ENCODE measurements at regions not wholly inside any gene's neighbourhood (a gene's known extent, or its start where the extent isn't known, plus 50 kb on each side); places are given as distances from the start of the nearest gene placed in this dataset.
"Not testable (repeated sequence)": the region's sequence is repeated elsewhere in the genome, so short reads cannot be mapped to it uniquely, and the experiment has no call there.

GRCh38 chr13:88014527-88014926 is 343.4 kb downstream of the SLITRK5 start:
- peaks cover 0 to 5% (median 0%) of the 10 kb centered on the region in 5 experiments for H3K9me3 ChIP-seq (ENCODE audit: control extremely low read depth in 1 of 5, control insufficient read depth in 4 of 5, insufficient read depth in 2 of 5, low read depth in 1 of 5, low read length in 4 of 5)
- no CpG with 5 or more reads among the region's 2 CpGs for WGBS (ENCODE audit: insufficient coverage)
- no peaks in the 10 kb centered on the region for H3K36me3 ChIP-seq (ENCODE audit: control insufficient read depth in 4 of 4, insufficient read depth in 4 of 4, low read length in 3 of 4)
- ChIA-PET CTCF (interaction anchor here (1.1 kb wide), 1 partner anchor 14 kb away, joined by 4 read pairs; no protein-coding TSS in a partner anchor), POLR2A (no interaction called here)
- H3K4me3 ChIP-seq (ENCODE audit: control insufficient read depth in 1 of 7, extremely low read depth in 1 of 7, insufficient read depth in 4 of 7, low read depth in 2 of 7, low read length in 6 of 7), result no peak overlapping the region
- no peak overlapping the region for H3K27ac ChIP-seq (ENCODE audit: insufficient read depth in 1 of 2, low read depth in 1 of 2, low read length in 2 of 2, poor library complexity in 1 of 2, severe bottlenecking in 2 of 2)
- H3K27me3 ChIP-seq (replicated peaks in 2 of 5; ENCODE audit: control insufficient read depth in 4 of 5, insufficient read depth in 5 of 5, low read length in 4 of 5), result no peaks in the 10 kb centered on the region
- no peaks in the 10 kb centered on the region for H3K4me1 ChIP-seq (ENCODE audit: control extremely low read depth in 1 of 4, control insufficient read depth in 4 of 4, insufficient read depth in 4 of 4, low read length in 3 of 4)
- no peak for DNase-seq

DNA sequence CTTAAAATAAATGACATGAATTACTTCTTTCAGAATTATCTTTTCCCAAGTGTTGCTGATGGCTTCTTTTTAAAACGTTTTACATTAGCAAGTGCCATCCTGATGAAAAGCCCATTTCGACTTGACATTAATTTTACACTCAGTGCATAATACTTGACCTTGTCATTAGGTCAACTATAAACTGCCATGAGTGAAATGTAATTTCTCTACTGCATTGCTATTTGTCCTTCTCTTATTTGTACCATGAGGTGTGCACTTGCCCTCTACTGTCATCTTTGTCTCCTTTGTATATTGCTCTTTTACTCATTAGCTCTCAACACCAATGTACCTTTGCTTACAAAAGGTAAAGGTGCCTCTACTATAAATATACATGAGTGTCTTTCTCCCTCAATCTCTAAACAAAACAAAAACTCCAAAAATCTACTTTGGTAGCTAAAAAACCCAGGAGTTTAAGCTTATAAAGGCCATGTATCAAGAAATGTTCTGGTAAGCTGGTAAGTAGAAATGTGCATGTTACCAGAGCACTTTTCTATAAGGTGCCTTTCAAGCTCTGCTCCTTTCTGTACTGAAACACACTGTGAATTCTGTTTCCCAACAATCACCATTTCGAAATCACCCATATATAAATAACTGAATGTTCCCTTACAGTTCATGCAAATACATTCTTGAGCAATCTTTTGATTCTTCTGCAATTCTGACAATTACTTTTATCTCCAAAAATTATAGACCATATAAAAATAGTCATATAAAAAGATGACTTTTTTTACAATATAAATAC is 351.4 kb downstream of the SLITRK5 start:
- no peaks in the 10 kb centered on the region for H3K36me3 ChIP-seq (ENCODE audit: control insufficient read depth in 4 of 4, insufficient read depth in 4 of 4, low read length in 3 of 4)
- H3K4me3 ChIP-seq (ENCODE audit: control insufficient read depth in 1 of 7, extremely low read depth in 1 of 7, insufficient read depth in 4 of 7, low read depth in 2 of 7, low read length in 6 of 7), result no peak overlapping the region
- ChIA-PET POLR2A (no interaction called here), CTCF (no interaction called here)
- WGBS (ENCODE audit: insufficient coverage), result 94% methylated on average over 3 of the region's 3 CpGs
- DNase-seq, result no peak
- no peaks in the 10 kb centered on the region for H3K27me3 ChIP-seq (replicated peaks in 2 of 5; ENCODE audit: control insufficient read depth in 4 of 5, insufficient read depth in 5 of 5, low read length in 4 of 5)
- H3K27ac ChIP-seq (ENCODE audit: insufficient read depth in 1 of 2, low read depth in 1 of 2, low read length in 2 of 2, poor library complexity in 1 of 2, severe bottlenecking in 2 of 2), result no peak overlapping the region
- H3K4me1 ChIP-seq (ENCODE audit: control extremely low read depth in 1 of 4, control insufficient read depth in 4 of 4, insufficient read depth in 4 of 4, low read length in 3 of 4), result no peaks in the 10 kb centered on the region
- H3K9me3 ChIP-seq (ENCODE audit: control extremely low read depth in 1 of 5, control insufficient read depth in 4 of 5, insufficient read depth in 2 of 5, low read depth in 1 of 5, low read length in 4 of 5), result peaks cover 0 to 5% (median 0%) of the 10 kb centered on the region in 5 experiments

DNA sequence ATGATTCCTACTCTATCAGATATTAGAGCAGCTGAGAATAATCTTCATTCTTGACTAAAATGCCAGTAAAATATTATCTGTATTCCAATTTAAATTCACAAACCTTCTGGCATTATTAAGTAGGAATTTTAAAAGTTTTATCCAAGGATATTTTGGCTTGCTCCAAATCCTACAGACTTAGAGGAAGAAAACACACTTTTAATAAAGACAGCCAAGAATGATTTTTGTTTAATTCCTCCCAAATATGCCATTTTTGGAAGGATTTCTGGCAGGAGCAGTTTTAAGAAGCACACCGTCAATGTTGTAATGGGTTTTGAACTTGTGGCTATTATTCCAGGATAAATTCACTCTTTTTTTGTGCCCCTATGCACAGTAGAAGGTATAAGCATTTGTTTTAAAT is 355.1 kb downstream of the SLITRK5 start:
- H3K9me3 ChIP-seq (ENCODE audit: control extremely low read depth in 1 of 5, control insufficient read depth in 4 of 5, insufficient read depth in 2 of 5, low read depth in 1 of 5, low read length in 4 of 5), result peaks cover 0 to 1% (median 0%) of the 10 kb centered on the region in 5 experiments
- no peak overlapping the region for H3K27ac ChIP-seq (ENCODE audit: insufficient read depth in 1 of 2, low read depth in 1 of 2, low read length in 2 of 2, poor library complexity in 1 of 2, severe bottlenecking in 2 of 2)
- CTCF ChIA-PET, result no interaction called here
- POLR2A ChIA-PET, result no interaction called here
- no peaks in the 10 kb centered on the region for H3K27me3 ChIP-seq (replicated peaks in 2 of 5; ENCODE audit: control insufficient read depth in 4 of 5, insufficient read depth in 5 of 5, low read length in 4 of 5)
- no CpG with 5 or more reads among the region's 1 CpG for WGBS (ENCODE audit: insufficient coverage)
- no peaks in the 10 kb centered on the region for H3K4me1 ChIP-seq (ENCODE audit: control extremely low read depth in 1 of 4, control insufficient read depth in 4 of 4, insufficient read depth in 4 of 4, low read length in 3 of 4)
- DNase-seq, result no peak
- H3K36me3 ChIP-seq (ENCODE audit: control insufficient read depth in 4 of 4, insufficient read depth in 4 of 4, low read length in 3 of 4), result no peaks in the 10 kb centered on the region
- H3K4me3 ChIP-seq (ENCODE audit: control insufficient read depth in 1 of 7, extremely low read depth in 1 of 7, insufficient read depth in 4 of 7, low read depth in 2 of 7, low read length in 6 of 7), result no peak overlapping the region

- Histone ChIP-seq H3K4me1 (ENCODE audit: control extremely low read depth in 1 of 4, control insufficient read depth in 4 of 4, insufficient read depth in 4 of 4, low read length in 3 of 4) (no peaks in the 10 kb centered on the region), H3K36me3 (ENCODE audit: control insufficient read depth in 4 of 4, insufficient read depth in 4 of 4, low read length in 3 of 4) (no peaks in the 10 kb centered on the region), H3K4me3 (ENCODE audit: control insufficient read depth in 1 of 7, extremely low read depth in 1 of 7, insufficient read depth in 4 of 7, low read depth in 2 of 7, low read length in 6 of 7) (no peak overlapping the region), H3K27ac (ENCODE audit: insufficient read depth in 1 of 2, low read depth in 1 of 2, low read length in 2 of 2, poor library complexity in 1 of 2, severe bottlenecking in 2 of 2) (no peak overlapping the region), H3K9me3 (ENCODE audit: control extremely low read depth in 1 of 5, control insufficient read depth in 4 of 5, insufficient read depth in 2 of 5, low read depth in 1 of 5, low read length in 4 of 5) (peaks cover 0 to 1% (median 0%) of the 10 kb centered on the region in 5 experiments), H3K27me3 (replicated peaks in 2 of 5; ENCODE audit: control insufficient read depth in 4 of 5, insufficient read depth in 5 of 5, low read length in 4 of 5) (no peaks in the 10 kb centered on the region)
- ChIA-PET CTCF (no interaction called here), POLR2A (no interaction called here)
- DNase-seq, result no peak
These were observed 360.9 kb downstream of the SLITRK5 start for GRCh38 chr13:88031980-88032559.

GRCh38 chr13:88036205-88036604 is 365.0 kb downstream of the SLITRK5 start:
- H3K4me1 ChIP-seq (ENCODE audit: control extremely low read depth in 1 of 4, control insufficient read depth in 4 of 4, insufficient read depth in 4 of 4, low read length in 3 of 4); POLR2A ChIA-PET: not testable (repeated sequence)
- WGBS (ENCODE audit: insufficient coverage), result 93% methylated on average over 5 of the region's 8 CpGs

GRCh38 chr13:88042489-88042888 is 371.3 kb downstream of the SLITRK5 start:
- Histone ChIP-seq H3K9me3 (ENCODE audit: control extremely low read depth in 1 of 5, control insufficient read depth in 4 of 5, insufficient read depth in 2 of 5, low read depth in 1 of 5, low read length in 4 of 5) (no peaks in the 10 kb centered on the region), H3K4me3 (ENCODE audit: control insufficient read depth in 1 of 7, extremely low read depth in 1 of 7, insufficient read depth in 4 of 7, low read depth in 2 of 7, low read length in 6 of 7) (no peak overlapping the region), H3K36me3 (ENCODE audit: control insufficient read depth in 4 of 4, insufficient read depth in 4 of 4, low read length in 3 of 4) (no peaks in the 10 kb centered on the region), H3K27me3 (replicated peaks in 2 of 5; ENCODE audit: control insufficient read depth in 4 of 5, insufficient read depth in 5 of 5, low read length in 4 of 5) (no peaks in the 10 kb centered on the region), H3K27ac (ENCODE audit: insufficient read depth in 1 of 2, low read depth in 1 of 2, low read length in 2 of 2, poor library complexity in 1 of 2, severe bottlenecking in 2 of 2) (no peak overlapping the region), H3K4me1 (ENCODE audit: control extremely low read depth in 1 of 4, control insufficient read depth in 4 of 4, insufficient read depth in 4 of 4, low read length in 3 of 4) (no peaks in the 10 kb centered on the region)
- ChIA-PET CTCF (no interaction called here), POLR2A (no interaction called here)
- no peak for DNase-seq
- 78% methylated on average over 1 of the region's 1 CpG for WGBS (ENCODE audit: insufficient coverage)

More at GRCh38 chr13:88036205-88036604, 365.0 kb downstream of the SLITRK5 start:
- CTCF ChIA-PET; DNase-seq; H3K4me3 ChIP-seq (ENCODE audit: control insufficient read depth in 1 of 7, extremely low read depth in 1 of 7, insufficient read depth in 4 of 7, low read depth in 2 of 7, low read length in 6 of 7); H3K27ac ChIP-seq (ENCODE audit: insufficient read depth in 1 of 2, low read depth in 1 of 2, low read length in 2 of 2, poor library complexity in 1 of 2, severe bottlenecking in 2 of 2); H3K27me3 ChIP-seq (replicated peaks in 2 of 5; ENCODE audit: control insufficient read depth in 4 of 5, insufficient read depth in 5 of 5, low read length in 4 of 5); H3K36me3 ChIP-seq (ENCODE audit: control insufficient read depth in 4 of 4, insufficient read depth in 4 of 4, low read length in 3 of 4); H3K9me3 ChIP-seq (ENCODE audit: control extremely low read depth in 1 of 5, control insufficient read depth in 4 of 5, insufficient read depth in 2 of 5, low read depth in 1 of 5, low read length in 4 of 5): not testable (repeated sequence)

DNA sequence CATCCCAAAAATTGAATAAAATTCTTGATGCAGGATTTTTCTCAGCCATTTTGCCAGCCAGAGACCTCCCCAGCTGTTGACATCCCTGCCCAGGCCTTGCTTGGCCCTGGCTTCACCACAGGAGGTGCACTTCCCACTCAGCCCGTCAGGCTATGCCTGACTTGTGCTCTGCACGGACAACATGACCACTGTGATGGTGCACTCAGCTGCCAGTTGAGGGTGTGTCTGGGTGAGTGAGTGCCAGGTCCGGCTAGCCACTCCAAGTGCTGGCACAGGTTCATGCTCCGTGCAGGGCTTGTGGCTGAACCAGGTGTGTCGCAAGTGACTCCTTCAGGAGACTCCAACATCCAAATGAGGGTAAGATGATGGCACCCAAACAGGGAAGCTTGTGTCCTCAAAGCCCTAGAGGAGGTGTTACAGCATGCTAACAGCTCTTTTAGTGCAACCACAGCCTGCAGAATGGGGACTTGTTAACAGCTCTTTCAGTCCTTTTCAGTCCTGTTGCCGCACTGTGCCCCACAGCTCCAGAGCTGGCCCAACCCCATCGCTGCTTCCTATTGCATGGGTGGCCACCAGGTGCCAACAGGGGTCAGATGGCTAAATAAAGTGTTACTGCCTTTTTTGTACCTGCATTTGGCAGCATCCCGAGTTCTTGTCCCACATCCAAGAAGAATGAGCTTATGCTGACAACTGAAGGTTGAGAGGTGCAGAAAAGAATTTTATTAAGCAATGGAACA is 380.7 kb downstream of the SLITRK5 start:
- WGBS (ENCODE audit: insufficient coverage), result 83% methylated on average over 8 of the region's 8 CpGs
- Histone ChIP-seq H3K4me1 (ENCODE audit: control extremely low read depth in 1 of 4, control insufficient read depth in 4 of 4, insufficient read depth in 4 of 4, low read length in 3 of 4) (no peaks in the 10 kb centered on the region), H3K36me3 (ENCODE audit: control insufficient read depth in 4 of 4, insufficient read depth in 4 of 4, low read length in 3 of 4) (no peaks in the 10 kb centered on the region), H3K9me3 (ENCODE audit: control extremely low read depth in 1 of 5, control insufficient read depth in 4 of 5, insufficient read depth in 2 of 5, low read depth in 1 of 5, low read length in 4 of 5) (peaks cover 0 to 9% (median 4%) of the 10 kb centered on the region in 5 experiments), H3K4me3 (ENCODE audit: control insufficient read depth in 1 of 7, extremely low read depth in 1 of 7, insufficient read depth in 4 of 7, low read depth in 2 of 7, low read length in 6 of 7) (no peak overlapping the region), H3K27me3 (replicated peaks in 2 of 5; ENCODE audit: control insufficient read depth in 4 of 5, insufficient read depth in 5 of 5, low read length in 4 of 5) (no peaks in the 10 kb centered on the region), H3K27ac (ENCODE audit: insufficient read depth in 1 of 2, low read depth in 1 of 2, low read length in 2 of 2, poor library complexity in 1 of 2, severe bottlenecking in 2 of 2) (no peak overlapping the region)
- ChIA-PET CTCF (interaction anchor here (1.4 kb wide), 1 partner anchor 9 kb away, joined by 3 read pairs; no protein-coding TSS in a partner anchor), POLR2A (no interaction called here)
- no peak for DNase-seq
